NCI-H226 (cell line): ENCODE measurements at regions not wholly inside any gene's neighbourhood (a gene's known extent, or its start where the extent isn't known, plus 50 kb on each side); places are given as distances from the start of the nearest gene placed in this dataset.
"Not testable (repeated sequence)": the region's sequence is repeated elsewhere in the genome, so short reads cannot be mapped to it uniquely, and the experiment has no call there.

ENCODE experiments used
- DNase-seq: peaks from one replicate; pipeline ENCODE4 v3.0.0-alpha.2; 2015

GRCh38 chr1:112855152-112855828, 100.7 kb downstream of the SLC16A1 start:
- DNase-seq = no peak

GRCh38 chr1:112854368-112854984, 101.5 kb downstream of the SLC16A1 start:
- DNase-seq = not testable (repeated sequence)

- DNase-seq = not testable (repeated sequence)
Observed at GRCh38 chr1:112853915-112854314, 102.1 kb downstream of the SLC16A1 start.

GRCh38 chr1:112852934-112853333, 103.1 kb downstream of the SLC16A1 start:
- DNase-seq = peak; percentile 65

GRCh38 chr1:112852276-112852675, 103.7 kb downstream of the SLC16A1 start:
- DNase-seq = no peak

- no peak for DNase-seq
Observed at GRCh38 chr1:112850034-112850757, 105.8 kb downstream of the SLC16A1 start.

GRCh38 chr1:112849425-112850033, 106.5 kb downstream of the SLC16A1 start:
- no peak for DNase-seq

GRCh38 chr1:112841825-112842224, 114.2 kb downstream of the SLC16A1 start:
- DNase-seq = no peak

- DNase-seq = no peak
Observed at GRCh38 chr1:112840631-112841624, 115.1 kb downstream of the SLC16A1 start.

GRCh38 chr1:112836642-112837041, 119.4 kb downstream of the SLC16A1 start:
- no peak for DNase-seq

- DNase-seq = no peak
Observed at GRCh38 chr1:112833806-112834205, 118.7 kb upstream of the PPM1J start.

- DNase-seq = not testable (repeated sequence)
Observed at GRCh38 chr1:112832259-112832658, 117.1 kb upstream of the PPM1J start.

- DNase-seq = not testable (repeated sequence)
Observed at GRCh38 chr1:112829691-112830090, 114.6 kb upstream of the PPM1J start.

GRCh38 chr1:112828716-112829115, 113.6 kb upstream of the PPM1J start:
- DNase-seq = no peak

- not testable (repeated sequence) for DNase-seq
Observed at GRCh38 chr1:112827391-112827790, 112.3 kb upstream of the PPM1J start.

GRCh38 chr1:112826217-112826944, 111.2 kb upstream of the PPM1J start:
- no peak for DNase-seq

GRCh38 chr1:112825563-112826216, 110.6 kb upstream of the PPM1J start:
- not testable (repeated sequence) for DNase-seq

GRCh38 chr1:112825075-112825474, 109.9 kb upstream of the PPM1J start:
- not testable (repeated sequence) for DNase-seq

GRCh38 chr1:112821307-112822063, 106.4 kb upstream of the PPM1J start:
- peak; percentile 14 for DNase-seq
